ENCODE measurements at regions not wholly inside any gene's neighbourhood (a gene's known extent, or its start where the extent isn't known, plus 50 kb on each side); places are given as distances from the start of the nearest gene placed in this dataset.

DNA sequence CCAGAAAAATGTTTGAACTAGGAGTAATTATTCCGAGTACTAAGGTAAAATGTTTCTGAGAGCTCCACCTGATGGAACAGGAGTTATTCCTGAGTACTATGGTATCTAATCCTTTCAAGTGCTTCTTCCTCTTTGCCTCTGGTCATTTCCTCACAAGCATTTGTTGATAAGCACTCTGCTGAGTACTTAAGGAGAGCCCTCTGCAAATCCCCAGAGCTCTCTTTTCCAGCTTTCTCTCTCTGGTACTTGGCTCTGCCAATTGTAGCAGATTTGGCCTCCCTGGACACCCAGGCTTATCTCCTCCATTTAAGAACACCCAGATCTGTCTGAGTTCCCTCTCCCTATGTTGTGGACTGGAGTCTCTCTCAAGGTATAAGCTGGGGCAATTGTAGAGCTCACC lies 457.0 kb downstream of the MN1 start:
- Histone ChIP-seq H3K56ac (replicated peaks; ENCODE audit: insufficient read length, low read depth, low read length) (no peak overlapping the region), H4K91ac (replicated peaks; ENCODE audit: insufficient read length, low read length) (no peak overlapping the region), H3K18ac (ENCODE audit: extremely low read depth, low read length) (no peak overlapping the region), H3K27ac (ENCODE audit: low read depth, low read length) (no peak overlapping the region), H2BK120ac (replicated peaks; ENCODE audit: low read depth, low read length) (no peak overlapping the region), H3K36me3 (ENCODE audit: control insufficient read depth in 2 of 4, insufficient read depth in 4 of 4, low read length in 3 of 4) (no peaks in the 10 kb centered on the region), H2AK5ac (ENCODE audit: low read depth, low read length) (no peak overlapping the region), H3K79me1 (ENCODE audit: low read depth, low read length) (no peaks in the 10 kb centered on the region), H3K4me1 (replicated peaks in 1 of 4; ENCODE audit: control insufficient read depth in 3 of 4, insufficient read depth in 4 of 4, low read length in 3 of 4) (no peaks in the 10 kb centered on the region), H4K5ac (ENCODE audit: insufficient read length, low read depth, low read length) (no peak overlapping the region), H2BK20ac (ENCODE audit: low read length) (no peak overlapping the region), H3K23ac (ENCODE audit: insufficient read length) (no peak overlapping the region), H2BK12ac (ENCODE audit: low read depth, low read length) (no peak overlapping the region), H2AFZ (ENCODE audit: low read length) (no peak overlapping the region), H2BK5ac (ENCODE audit: low read depth, low read length) (no peak overlapping the region), H3K4me3 (ENCODE audit: extremely low read depth in 1 of 4, insufficient read depth in 2 of 4, low read depth in 3 of 4, low read length in 4 of 4) (no peak overlapping the region), H3K4me2 (ENCODE audit: insufficient read depth in 1 of 2, low read depth in 2 of 2, low read length in 2 of 2) (no peak overlapping the region), H3K27me3 (replicated peaks in 1 of 4; ENCODE audit: control insufficient read depth in 3 of 4, extremely low read depth in 1 of 4, insufficient read depth in 3 of 4, low read length in 3 of 4) (no peaks in the 10 kb centered on the region), H4K20me1 (replicated peaks in 1 of 2; ENCODE audit: control insufficient read depth in 1 of 2, insufficient read depth in 2 of 2, low read length in 2 of 2) (no peaks in the 10 kb centered on the region), H4K8ac (ENCODE audit: extremely low read depth, insufficient read depth, low read length) (no peak overlapping the region), H2BK15ac (ENCODE audit: low read length) (no peak overlapping the region), H3K79me2 (ENCODE audit: control insufficient read depth in 1 of 2, insufficient read depth in 2 of 2, low read length in 2 of 2) (no peaks in the 10 kb centered on the region), H3K4ac (replicated peaks; ENCODE audit: insufficient read length, low read depth, low read length) (no peak overlapping the region), H3K9ac (replicated peaks in 1 of 4; ENCODE audit: extremely low read depth in 1 of 4, low read depth in 3 of 4, low read length in 3 of 4) (no peak overlapping the region), H3K14ac (ENCODE audit: insufficient read length) (no peak overlapping the region), H3K9me3 (ENCODE audit: insufficient read depth in 2 of 2, low read depth in 1 of 2, low read length in 1 of 2) (no peaks in the 10 kb centered on the region; a peak in 1 of 4 replicates), H3K23me2 (ENCODE audit: low read depth, low read length) (no peaks in the 10 kb centered on the region)
- WGBS, 2 experiments (ENCODE audit: extremely low coverage in 1 of 2, insufficient coverage in 1 of 2, insufficient read length in 1 of 2, insufficient replicate concordance in 2 of 2, low coverage in 1 of 2, low lambda C conversion rate in 2 of 2, missing lambda C conversion rate in 1 of 2) = 75% methylated on average over 1 of the region's 1 CpG; no CpG with 5 or more reads in 1 of the 2 experiments
- CTCF ChIA-PET (ENCODE audit: partially characterized antibody) = interaction anchor here (0.6 to 3.4 kb wide), 4 partner anchors 13 to 388 kb away, joined by 3 to 17 read pairs (median 4); no protein-coding TSS in a partner anchor
- FAIRE-seq (no peak), DNase-seq (ENCODE audit: low read depth in 1 of 2, low spot score in 2 of 2) (no peak)
- POLR2A ChIA-PET (ENCODE audit: partially characterized antibody) = no interaction called here
- TF ChIP-seq TAF1 (IDR thresholded peaks at IDR 0.05; ENCODE audit: low read depth, low read length) (no peak), BACH1 (IDR thresholded peaks at IDR 0.05; ENCODE audit: low read length) (no peak)

Data from H1 (cell line).